Endothelial cell of umbilical vein (primary cell): ENCODE measurements at regions not wholly inside any gene's neighbourhood (a gene's known extent, or its start where the extent isn't known, plus 50 kb on each side); places are given as distances from the start of the nearest gene placed in this dataset.
"Not testable (repeated sequence)": the region's sequence is repeated elsewhere in the genome, so short reads cannot be mapped to it uniquely, and the experiment has no call there.

Experiments
- CTCF ChIP-seq, 2 donors: IDR thresholded peaks; 1 replicate in 1 of 2; 2 replicates in 1 of 2; pipeline ENCODE4 v1.5.1; 2011; ENCODE audit warnings: low read length in 2 of 2, mild to moderate bottlenecking in 2 of 2, moderate library complexity in 2 of 2, control low read depth in 1 of 2, inconsistent platforms in 1 of 2, low read depth in 1 of 2; ENCODE audit not compliant: insufficient read depth in 1 of 2; ENCODE audit errors: extremely low read depth in 1 of 2
- EZH2 ChIP-seq: IDR thresholded peaks from 2 replicates; pipeline ENCODE4 v1.6.1; 2012; ENCODE audit warnings: borderline replicate concordance, low read depth, mild to moderate bottlenecking, moderate library complexity, low read length, inconsistent platforms; ENCODE audit not compliant: severe bottlenecking
- MAX ChIP-seq: IDR thresholded peaks from 2 replicates; pipeline ENCODE4 v1.6.1; 2011; ENCODE audit not compliant: insufficient read depth, insufficient read length
- MYC ChIP-seq: IDR thresholded peaks from one replicate; pipeline ENCODE4 v1.6.1; 2011; ENCODE audit warnings: mild to moderate bottlenecking, low read depth, low read length
- POLR2A ChIP-seq: IDR thresholded peaks from 2 replicates; pipeline ENCODE4 v1.6.1; 2012; ENCODE audit warnings: low read depth, mild to moderate bottlenecking, control low read depth, low read length
- POLR2AphosphoS5 ChIP-seq: IDR thresholded peaks from 2 replicates; pipeline ENCODE4 v1.6.1; 2012; ENCODE audit warnings: low read depth, mild to moderate bottlenecking, control low read depth, low read length, moderate library complexity; ENCODE audit not compliant: insufficient read depth

GRCh38 chr14:89687129-89687528 lies 267.4 kb downstream of the EFCAB11 start:
- not testable (repeated sequence) for TF ChIP-seq EZH2; CTCF (IDR thresholded peaks at IDR 0.05; ENCODE audit: extremely low read depth in 1 of 2, insufficient read depth in 1 of 2, low read depth in 1 of 2, low read length in 2 of 2); POLR2A; MYC; POLR2AphosphoS5; MAX
